GM12891 (cell line): ENCODE measurements at regions not wholly inside any gene's neighbourhood (a gene's known extent, or its start where the extent isn't known, plus 50 kb on each side); places are given as distances from the start of the nearest gene placed in this dataset.

Experiments used
- DNase-seq: peaks from one replicate; pipeline ENCODE4 v3.0.0; 2011; ENCODE audit warnings: low spot score; ENCODE audit not compliant: insufficient read length
- FAIRE-seq: peaks from 2 replicates; lab custom pipeline; 2011; peaks lifted over from hg19 to GRCh38; lab: Jason Lieb, UNC
- PAX5 ChIP-seq: IDR thresholded peaks from 2 replicates; pipeline ENCODE4 v1.6.1; 2011; ENCODE audit warnings: low read length, moderate library complexity, mild to moderate bottlenecking; ENCODE audit not compliant: insufficient read depth, severe bottlenecking
- POLR2A ChIP-seq: IDR thresholded peaks from 2 replicates; pipeline ENCODE4 v1.6.1; 2011; ENCODE audit warnings: low read depth, low read length, control low read depth
- POLR2AphosphoS5 ChIP-seq: IDR thresholded peaks from 2 replicates; pipeline ENCODE4 v1.6.1; 2011; ENCODE audit warnings: low read depth, low read length, control low read depth
- POU2F2 ChIP-seq: IDR thresholded peaks from 2 replicates; pipeline ENCODE4 v1.6.1; 2011; ENCODE audit warnings: low read depth, mild to moderate bottlenecking, control low read depth, low read length, moderate library complexity
- SPI1 ChIP-seq: IDR thresholded peaks from 2 replicates; pipeline ENCODE4 v1.6.1; 2011; ENCODE audit warnings: low read depth, low read length, control low read depth
- TAF1 ChIP-seq: IDR thresholded peaks from 2 replicates; pipeline ENCODE4 v1.6.1; 2011; ENCODE audit warnings: low read depth, low read length, control low read depth

DNA sequence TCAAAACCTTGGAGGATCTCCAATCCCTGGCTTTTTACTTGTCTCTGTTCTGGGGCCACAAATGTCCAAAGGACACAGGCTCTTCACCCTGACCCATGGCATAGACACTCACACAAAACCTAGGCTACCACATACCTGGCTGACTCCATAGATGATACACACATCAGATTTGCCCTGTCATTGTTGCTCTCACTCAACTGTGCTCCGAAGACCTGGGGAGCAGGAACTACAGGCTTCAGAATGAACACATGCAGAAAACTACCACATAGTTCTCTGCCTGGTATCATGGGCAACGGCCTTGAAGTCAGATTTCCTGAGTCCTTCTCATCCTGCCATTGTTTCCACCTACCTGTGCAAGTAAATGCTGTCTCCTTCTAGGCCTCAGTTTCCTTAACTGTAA, 226.2 kb downstream of the KIF4B start:
- no peak for DNase-seq
- TF ChIP-seq POU2F2: no peak
- no peak for TF ChIP-seq TAF1
- TF ChIP-seq PAX5: no peak
- no peak for TF ChIP-seq POLR2A
- no peak for TF ChIP-seq POLR2AphosphoS5
- no peak for FAIRE-seq

DNA sequence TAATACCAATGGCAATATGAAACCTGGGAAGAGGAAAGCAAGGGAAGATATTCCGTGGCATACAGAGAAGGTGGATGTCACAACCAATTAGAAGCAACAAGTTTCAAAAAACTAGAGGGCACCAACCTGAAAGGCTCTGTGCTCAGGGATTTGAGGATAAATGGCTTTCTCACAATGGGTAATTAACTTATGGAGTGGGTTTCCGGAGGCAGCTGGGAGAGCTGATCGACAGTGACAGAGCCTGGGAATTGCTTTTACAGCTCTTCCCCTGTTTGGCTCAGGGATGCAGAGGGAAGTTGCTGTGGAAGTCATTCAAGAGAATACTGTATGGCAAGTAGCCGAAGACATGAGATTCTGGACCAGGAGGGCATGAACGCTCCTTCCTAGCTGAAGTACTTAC, 237.0 kb downstream of the KIF4B start:
- DNase-seq (no peak), FAIRE-seq (no peak)
- TF ChIP-seq POLR2A (no peak), SPI1 (no peak)

DNA sequence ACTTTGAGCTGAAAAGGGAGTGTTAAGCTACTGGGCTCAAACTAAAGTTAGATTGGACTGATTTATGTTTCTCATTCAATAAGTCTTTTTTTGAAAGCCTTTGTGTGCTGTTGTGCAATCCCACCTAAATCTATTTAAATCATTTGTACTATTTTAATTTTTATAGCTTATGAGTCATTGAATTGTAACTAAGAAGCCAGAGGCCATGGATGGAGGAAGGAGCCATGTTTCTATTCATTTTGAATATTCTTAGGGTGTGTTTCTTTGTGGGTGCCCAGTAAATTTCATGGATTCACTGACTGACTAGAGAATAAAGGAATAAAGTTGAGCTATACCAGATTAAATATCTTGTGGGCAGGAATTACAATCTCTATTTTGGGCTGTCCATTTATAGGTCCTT, 238.5 kb downstream of the KIF4B start:
- DNase-seq: no peak
- FAIRE-seq: no peak
- no peak for TF ChIP-seq TAF1
- no peak for TF ChIP-seq SPI1
- no peak for TF ChIP-seq POLR2AphosphoS5
- no peak for TF ChIP-seq PAX5
- no peak for TF ChIP-seq POLR2A
- no peak for TF ChIP-seq POU2F2

DNA sequence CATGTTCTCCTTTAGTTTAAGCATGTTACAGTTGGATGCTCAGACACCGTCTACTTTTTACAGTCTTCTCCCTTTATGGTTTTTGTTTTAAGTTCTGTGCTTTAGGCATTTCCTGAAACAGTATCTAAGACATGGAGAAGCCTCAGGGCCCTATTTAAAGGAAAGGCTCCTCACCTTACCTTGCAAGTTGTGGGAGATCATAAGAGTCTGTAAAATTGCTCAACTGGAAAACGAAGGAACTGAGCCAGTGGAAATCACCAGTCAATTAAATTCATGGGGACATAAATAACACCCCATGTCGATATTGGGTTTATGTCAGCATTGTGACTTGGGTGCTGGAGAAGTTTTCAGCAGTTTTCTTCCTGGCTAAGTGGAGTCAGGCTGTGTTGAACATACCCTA, 239.2 kb downstream of the KIF4B start:
- FAIRE-seq: no peak
- no peak for DNase-seq
- TF ChIP-seq POU2F2 (no peak), SPI1 (no peak), POLR2A (no peak), TAF1 (no peak), PAX5 (no peak), POLR2AphosphoS5 (no peak)

DNA sequence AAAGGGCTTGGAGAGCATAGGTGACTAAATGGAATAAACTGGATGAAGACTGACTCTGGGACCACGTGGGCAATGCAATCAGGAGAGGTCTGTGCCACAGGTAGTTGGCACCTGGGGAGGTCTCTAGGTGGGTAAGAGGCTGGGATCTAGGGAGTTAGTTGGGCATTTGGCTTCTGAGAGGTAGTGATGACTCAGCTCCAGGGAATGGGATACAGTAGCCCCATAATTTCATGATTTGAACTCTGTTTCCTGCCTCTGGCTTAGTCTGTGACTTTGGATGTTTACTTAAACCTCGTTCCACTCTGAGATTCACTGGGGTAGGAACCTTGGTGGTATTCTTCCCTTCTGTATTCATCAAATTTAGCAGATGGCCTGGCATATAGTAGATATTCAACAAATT, 240.8 kb downstream of the KIF4B start:
- DNase-seq: no peak
- TF ChIP-seq TAF1 (no peak), PAX5 (no peak), POLR2AphosphoS5 (no peak), POU2F2 (no peak), POLR2A (no peak), SPI1 (no peak)
- no peak for FAIRE-seq

DNA sequence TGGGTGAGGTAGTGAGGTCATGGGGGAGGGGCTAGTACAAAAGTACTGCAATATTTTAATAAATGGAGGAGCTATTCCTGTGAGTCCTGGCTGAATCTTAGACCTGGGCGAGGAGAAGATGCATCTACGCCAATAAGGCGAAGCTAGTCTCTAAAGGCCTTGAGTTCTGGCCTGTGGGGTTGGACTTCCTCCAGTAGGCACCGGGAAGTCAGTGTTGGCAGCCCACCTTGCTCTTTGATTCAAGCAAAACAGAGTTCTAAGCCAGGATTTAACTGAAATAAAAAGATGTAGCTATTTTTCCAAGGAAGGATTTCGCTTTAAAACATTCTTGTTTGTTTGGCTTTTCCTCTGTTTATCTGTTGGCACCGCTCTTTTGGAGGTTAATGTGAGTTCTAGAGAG, 244.6 kb downstream of the KIF4B start:
- FAIRE-seq (no peak), DNase-seq (no peak)
- TF ChIP-seq POU2F2: no peak
- TF ChIP-seq PAX5: no peak

DNA sequence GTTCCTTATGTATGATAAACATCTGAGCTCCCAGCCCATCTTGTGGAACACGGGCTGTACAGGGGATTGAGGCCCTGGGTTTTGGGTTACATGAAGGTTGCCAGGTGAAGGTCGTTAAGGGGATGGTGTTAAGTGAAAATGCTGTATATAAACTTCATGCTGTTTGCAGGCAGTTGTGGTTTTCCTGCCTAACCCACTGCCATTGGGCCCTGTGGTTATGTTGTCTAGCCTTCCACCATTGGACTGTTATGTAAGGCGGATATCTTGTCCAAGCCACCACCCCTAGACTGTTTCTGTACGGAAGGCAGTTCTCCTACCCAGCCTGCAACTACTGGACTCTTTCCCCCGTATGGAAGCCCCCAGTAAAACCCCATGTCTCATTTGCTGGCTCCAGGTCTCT, 246.1 kb downstream of the KIF4B start:
- no peak for TF ChIP-seq POU2F2
- no peak for DNase-seq

DNA sequence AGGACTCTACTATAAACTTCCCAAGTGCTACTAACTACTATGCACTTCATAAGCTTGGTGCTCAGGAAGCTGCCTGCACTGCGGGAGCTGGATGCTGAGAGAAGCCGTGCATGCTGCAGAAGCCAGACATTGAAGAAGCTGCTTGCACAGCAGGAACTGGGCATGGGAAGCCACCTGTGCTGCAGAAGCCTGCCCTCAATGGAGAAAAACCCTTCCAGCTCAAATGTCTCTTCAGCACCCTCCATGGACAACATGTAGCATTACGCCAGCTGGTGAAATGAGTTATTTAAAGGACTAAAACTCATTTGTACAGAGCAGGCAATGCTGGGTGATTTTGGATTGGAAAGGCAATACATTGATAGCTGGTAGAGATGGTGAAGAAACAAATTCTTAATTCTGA, 247.2 kb downstream of the KIF4B start:
- no peak for TF ChIP-seq PAX5
- TF ChIP-seq POLR2AphosphoS5: no peak
- TF ChIP-seq POU2F2: no peak
- TF ChIP-seq TAF1: no peak
- TF ChIP-seq SPI1: no peak
- no peak for TF ChIP-seq POLR2A
- DNase-seq: no peak
- FAIRE-seq: no peak

More for the DNA sequence above, 246.1 kb downstream of the KIF4B start:
- no peak for FAIRE-seq

DNA sequence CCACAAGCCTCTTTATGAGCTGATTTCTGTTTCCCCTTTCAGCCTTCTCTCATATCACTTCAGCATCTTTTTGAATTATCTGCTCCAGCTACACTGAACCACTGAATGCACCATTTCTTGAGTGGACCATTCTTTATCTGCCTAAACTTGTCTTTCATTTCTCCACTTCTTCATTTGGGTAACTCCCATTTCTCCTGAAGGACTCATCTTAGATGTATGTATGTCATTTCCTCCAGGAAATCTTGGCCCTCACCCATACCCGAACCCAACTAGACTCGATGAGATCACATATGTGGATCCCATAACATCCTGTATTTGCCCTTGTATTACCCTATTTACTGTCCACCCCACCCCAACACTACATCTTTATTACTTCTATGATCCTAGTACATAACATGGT, 249.8 kb downstream of the KIF4B start:
- no peak for TF ChIP-seq PAX5
- TF ChIP-seq TAF1: no peak
- TF ChIP-seq POLR2AphosphoS5: no peak
- no peak for TF ChIP-seq POLR2A
- TF ChIP-seq POU2F2: no peak
- TF ChIP-seq SPI1: no peak
- DNase-seq: no peak
- FAIRE-seq: no peak

DNA sequence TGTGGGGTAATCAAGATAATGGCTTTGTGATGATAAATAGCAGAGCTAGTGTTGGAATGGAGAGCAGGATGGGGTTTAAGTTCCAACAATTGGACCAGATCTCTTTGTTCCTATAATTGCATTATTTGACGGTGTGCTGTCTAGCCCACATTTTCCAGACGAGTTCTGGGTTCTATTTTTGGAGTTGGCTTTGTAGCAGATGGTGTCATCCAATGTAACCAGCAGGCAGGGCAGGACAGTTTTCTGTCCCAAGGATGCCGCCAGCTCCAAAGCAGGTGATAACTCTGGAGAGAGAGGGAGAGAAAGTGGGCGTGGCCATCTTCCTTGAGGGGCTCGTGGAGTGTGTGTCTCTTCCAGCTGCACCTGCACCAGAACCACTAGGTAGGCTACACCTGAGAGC, 251.3 kb downstream of the KIF4B start:
- TF ChIP-seq POLR2AphosphoS5 (no peak), SPI1 (no peak), PAX5 (no peak), POU2F2 (no peak), POLR2A (no peak), TAF1 (no peak)
- no peak for DNase-seq
- FAIRE-seq: no peak

DNA sequence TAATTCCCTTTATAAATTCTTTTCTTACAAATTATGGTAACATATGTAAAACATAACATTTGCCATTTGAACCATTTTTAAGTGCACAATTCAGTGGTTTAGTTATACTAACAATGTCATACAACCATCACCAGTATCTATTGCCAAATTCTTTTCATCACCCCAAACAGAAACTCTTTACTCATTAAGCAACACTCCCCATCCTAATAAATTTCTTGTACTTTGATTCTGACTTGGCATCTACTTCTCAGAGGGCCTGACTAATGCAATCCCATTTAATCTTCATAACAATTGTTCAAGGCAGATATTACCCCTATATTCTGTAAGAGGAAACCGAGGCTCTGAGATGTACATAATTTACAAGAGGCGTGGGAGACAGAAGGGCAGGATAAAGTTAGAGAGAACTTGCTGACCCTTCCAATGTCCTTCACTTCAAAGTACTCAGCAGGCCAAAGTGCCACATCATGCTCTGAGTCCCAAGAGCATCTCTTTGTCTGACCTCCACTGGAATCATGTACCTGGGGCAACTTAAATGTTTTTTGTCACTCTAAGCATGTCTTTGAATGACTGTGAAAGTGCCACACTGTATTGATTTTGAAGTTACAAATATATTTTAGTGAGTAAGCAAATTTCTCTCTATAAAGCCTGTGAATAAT, 255.3 kb downstream of the KIF4B start:
- no peak for TF ChIP-seq POLR2AphosphoS5
- TF ChIP-seq SPI1: no peak
- TF ChIP-seq TAF1: no peak
- TF ChIP-seq PAX5: no peak
- TF ChIP-seq POU2F2: no peak
- no peak for TF ChIP-seq POLR2A
- DNase-seq (no peak), FAIRE-seq (no peak)
